EL (cell line): ENCODE measurements at regions not wholly inside any gene's neighbourhood (a gene's known extent, or its start where the extent isn't known, plus 50 kb on each side); places are given as distances from the start of the nearest gene placed in this dataset.

Experiments
- DNase-seq: peaks from one replicate; pipeline ENCODE4 v3.0.0-alpha.2; 2016

GRCh38 chr5:147169901-147170300 lies 64.9 kb upstream of the STK32A start:
- no peak for DNase-seq

- DNase-seq = no peak
Measured at GRCh38 chr5:147170603-147171002, 64.2 kb upstream of the STK32A start.

- DNase-seq = no peak
Measured at GRCh38 chr5:147174671-147175265, 60.1 kb upstream of the STK32A start.

GRCh38 chr5:147175516-147176097 lies 59.2 kb upstream of the STK32A start:
- DNase-seq = no peak

GRCh38 chr5:147176422-147176821 lies 58.4 kb upstream of the STK32A start:
- DNase-seq = peak; percentile 2

GRCh38 chr5:147177125-147177840 lies 57.5 kb upstream of the STK32A start:
- peak; percentile 83 for DNase-seq

- DNase-seq = no peak
Measured at GRCh38 chr5:147179562-147180147, 55.2 kb upstream of the STK32A start.

GRCh38 chr5:147180751-147181150 lies 54.1 kb upstream of the STK32A start:
- DNase-seq = no peak
